Lower lobe of right lung (tissue), 2 donors: ENCODE measurements at regions not wholly inside any gene's neighbourhood (a gene's known extent, or its start where the extent isn't known, plus 50 kb on each side); places are given as distances from the start of the nearest gene placed in this dataset.
"Not testable (repeated sequence)": the region's sequence is repeated elsewhere in the genome, so short reads cannot be mapped to it uniquely, and the experiment has no call there.

Experiments
- ATAC-seq, 2 donors: fragments of 200-7000 bp; cut with Tn5 transposase; one replicate each; pipeline ENCODE4 v1.9.1; 2020 to 2022; ENCODE audit warnings: mild to moderate bottlenecking in 2 of 2, moderate library complexity in 2 of 2
- DNase-seq: peaks from one replicate; pipeline ENCODE4 v3.0.0-alpha.2; 2020
- H3K27ac ChIP-seq: fragments of 200-600 bp; one replicate; pipeline ENCODE4 v1.8.0; 2022
- H3K27me3 ChIP-seq: fragments of 200-600 bp; one replicate; pipeline ENCODE4 v1.8.0; 2022; ENCODE audit warnings: low read depth
- H3K36me3 ChIP-seq: fragments of 200-600 bp; one replicate; pipeline ENCODE4 v1.8.0; 2022; ENCODE audit warnings: mild to moderate bottlenecking
- H3K4me1 ChIP-seq: fragments of 200-600 bp; one replicate; pipeline ENCODE4 v1.8.0; 2022
- H3K4me3 ChIP-seq: fragments of 200-600 bp; one replicate; pipeline ENCODE4 v1.8.0; 2022; ENCODE audit warnings: mild to moderate bottlenecking
- H3K9me3 ChIP-seq: fragments of 200-600 bp; one replicate; pipeline ENCODE4 v1.8.0; 2022
- intact Hi-C: fragments of 100-400 bp; cut with DNase I; formaldehyde crosslinking; loops from one replicate; pipeline ENCODE4 v1.11.0; 2022
- TF ChIP-seq, protein P1 (sequence below): fragments of 200-600 bp; IDR thresholded peaks from one replicate; pipeline ENCODE4 v1.8.0; 2022; ENCODE audit warnings: antibody characterized with exemption, mild to moderate bottlenecking
- donor health status: DM: no; HTN: yes; CAD: no; lungs with severe emphysema.

DNA sequence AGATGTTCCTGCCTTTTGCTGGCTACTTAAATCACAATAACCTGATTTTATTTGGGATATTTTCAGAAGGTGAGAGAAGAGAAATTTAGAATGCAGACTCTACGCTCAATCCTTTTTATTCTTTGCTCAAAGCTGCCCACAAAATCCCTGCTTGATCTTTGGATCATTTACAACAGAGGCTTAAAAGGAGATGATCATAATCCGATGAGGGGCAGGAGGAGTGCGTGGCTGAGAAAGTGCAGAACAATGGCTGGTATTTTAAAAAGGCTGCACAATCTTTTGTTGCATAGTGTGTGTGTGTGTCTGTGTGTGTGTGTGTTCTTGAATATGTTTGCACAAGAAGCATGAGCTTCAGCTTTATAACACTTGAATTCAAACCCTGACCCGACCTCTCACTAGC lies 256.3 kb upstream of the MYT1L start:
- Histone ChIP-seq H3K4me3 (no peak overlapping the region), H3K4me1 (no peaks in the 10 kb centered on the region), H3K36me3 (no peaks in the 10 kb centered on the region), H3K27ac (no peak overlapping the region), H3K9me3 (no peaks in the 10 kb centered on the region), H3K27me3 (no peaks in the 10 kb centered on the region)
- DNase-seq (no peak), ATAC-seq (no peak)
- intact Hi-C loops, result no loop called here
- TF ChIP-seq, protein P1, sequence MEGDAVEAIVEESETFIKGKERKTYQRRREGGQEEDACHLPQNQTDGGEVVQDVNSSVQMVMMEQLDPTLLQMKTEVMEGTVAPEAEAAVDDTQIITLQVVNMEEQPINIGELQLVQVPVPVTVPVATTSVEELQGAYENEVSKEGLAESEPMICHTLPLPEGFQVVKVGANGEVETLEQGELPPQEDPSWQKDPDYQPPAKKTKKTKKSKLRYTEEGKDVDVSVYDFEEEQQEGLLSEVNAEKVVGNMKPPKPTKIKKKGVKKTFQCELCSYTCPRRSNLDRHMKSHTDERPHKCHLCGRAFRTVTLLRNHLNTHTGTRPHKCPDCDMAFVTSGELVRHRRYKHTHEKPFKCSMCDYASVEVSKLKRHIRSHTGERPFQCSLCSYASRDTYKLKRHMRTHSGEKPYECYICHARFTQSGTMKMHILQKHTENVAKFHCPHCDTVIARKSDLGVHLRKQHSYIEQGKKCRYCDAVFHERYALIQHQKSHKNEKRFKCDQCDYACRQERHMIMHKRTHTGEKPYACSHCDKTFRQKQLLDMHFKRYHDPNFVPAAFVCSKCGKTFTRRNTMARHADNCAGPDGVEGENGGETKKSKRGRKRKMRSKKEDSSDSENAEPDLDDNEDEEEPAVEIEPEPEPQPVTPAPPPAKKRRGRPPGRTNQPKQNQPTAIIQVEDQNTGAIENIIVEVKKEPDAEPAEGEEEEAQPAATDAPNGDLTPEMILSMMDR, result no peak

DNA sequence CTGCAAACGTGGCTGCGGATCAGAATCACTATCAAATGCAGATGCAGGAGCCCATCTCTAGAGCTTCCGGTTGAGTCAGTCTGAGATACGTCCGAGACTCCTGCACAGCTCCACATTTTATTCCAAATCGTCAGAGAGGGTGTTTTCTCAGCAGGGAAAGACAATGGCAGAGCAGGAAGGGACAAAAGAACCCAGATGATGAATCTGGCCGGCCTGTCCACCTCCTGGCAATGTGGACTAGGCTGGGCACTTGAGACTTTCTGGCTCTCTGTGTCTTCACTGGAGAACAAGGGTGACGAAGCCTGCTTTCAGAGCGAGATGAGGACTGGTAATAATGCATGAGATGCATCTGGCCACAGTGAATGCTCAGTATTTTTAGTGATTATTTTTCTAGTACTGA lies 255.9 kb upstream of the MYT1L start:
- H3K4me1 ChIP-seq, result no peaks in the 10 kb centered on the region
- no peaks in the 10 kb centered on the region for H3K36me3 ChIP-seq
- no peak for ATAC-seq
- H3K27ac ChIP-seq, result no peak overlapping the region
- H3K27me3 ChIP-seq, result no peaks in the 10 kb centered on the region
- no peak for DNase-seq
- H3K4me3 ChIP-seq, result no peak overlapping the region
- TF ChIP-seq, protein P1, result no peak
- intact Hi-C loops, result no loop called here
- H3K9me3 ChIP-seq, result no peaks in the 10 kb centered on the region

- Histone ChIP-seq H3K27ac (no peak overlapping the region), H3K9me3 (no peaks in the 10 kb centered on the region), H3K4me1 (no peaks in the 10 kb centered on the region), H3K4me3 (no peak overlapping the region), H3K36me3 (no peaks in the 10 kb centered on the region), H3K27me3 (no peaks in the 10 kb centered on the region)
- DNase-seq (no peak), ATAC-seq (no peak)
- intact Hi-C loops, result no loop called here
- TF ChIP-seq, protein P1, result no peak
These were observed 255.1 kb upstream of the MYT1L start for GRCh38 chr2:2586068-2586776.

DNA sequence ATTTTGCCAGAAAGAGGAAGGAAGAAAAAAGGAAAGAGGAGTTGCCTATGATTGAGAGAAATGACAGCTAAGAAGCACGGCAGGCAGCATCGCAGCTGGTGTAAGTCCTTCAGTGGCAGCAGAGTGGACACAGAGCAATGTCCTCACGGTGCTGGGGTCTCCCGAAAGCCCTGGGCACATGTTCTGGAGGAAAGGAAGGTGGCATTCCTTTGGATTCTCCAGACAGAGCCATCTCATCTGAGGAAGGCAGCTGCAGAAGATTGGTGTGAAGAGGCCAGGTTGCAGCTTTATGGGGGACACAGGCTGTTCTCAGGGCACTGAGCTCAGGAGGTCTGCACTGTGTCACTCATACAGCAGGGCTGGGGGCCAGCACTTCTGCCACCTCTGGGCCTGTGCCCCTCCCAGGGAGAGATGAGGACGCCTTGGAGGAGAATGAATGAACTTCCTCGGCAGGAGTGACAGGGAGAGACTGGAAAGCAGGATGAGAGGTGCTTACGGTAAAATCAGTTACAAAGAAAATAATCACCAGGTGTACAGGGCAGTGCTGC lies 252.0 kb upstream of the MYT1L start:
- intact Hi-C loops, result no loop called here

DNA sequence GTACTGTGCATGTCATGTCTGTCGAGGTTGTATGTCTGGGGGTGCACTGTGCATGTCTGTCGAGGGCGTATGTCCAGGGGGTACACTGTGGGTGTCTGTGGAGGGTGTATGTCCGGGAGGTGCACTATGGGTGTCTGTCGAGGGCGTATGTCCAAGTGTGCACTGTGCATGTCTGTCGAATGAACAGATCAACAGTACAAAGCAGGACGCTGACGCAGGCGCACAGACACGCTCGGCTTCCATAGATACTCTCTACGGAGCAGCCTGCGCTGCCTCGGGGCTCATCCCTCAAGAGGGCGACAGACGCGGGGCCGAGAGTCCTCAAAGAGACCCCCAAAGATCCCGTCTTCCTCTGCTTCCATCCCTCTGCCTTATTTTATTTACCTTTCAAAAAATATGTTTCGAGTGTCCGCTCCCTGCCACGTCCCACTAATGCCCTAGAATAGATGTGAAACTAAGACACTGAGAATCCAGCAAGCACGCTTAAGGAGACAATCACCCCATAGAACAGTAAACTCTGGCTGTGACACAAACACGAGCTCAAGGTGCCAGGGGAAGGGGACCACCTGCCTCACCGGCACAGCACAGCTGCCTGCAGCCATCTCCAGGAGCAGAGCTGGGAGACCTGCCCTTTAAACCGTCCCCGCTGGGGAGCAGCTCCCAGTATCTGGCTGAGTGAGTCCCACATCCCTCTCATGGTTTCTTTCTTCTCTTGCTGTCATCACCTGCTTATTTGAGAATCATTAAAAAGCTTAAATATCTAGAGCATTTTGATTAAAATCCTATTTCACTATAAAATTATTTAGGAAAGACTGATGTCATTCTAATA lies 250.5 kb upstream of the MYT1L start:
- H3K27me3 ChIP-seq, result no peaks in the 10 kb centered on the region
- no peaks in the 10 kb centered on the region for H3K9me3 ChIP-seq
- DNase-seq (no peak), ATAC-seq (no peak)
- no peak overlapping the region for H3K4me3 ChIP-seq
- intact Hi-C loops, result no loop called here
- no peak overlapping the region for H3K27ac ChIP-seq
- no peaks in the 10 kb centered on the region for H3K4me1 ChIP-seq
- TF ChIP-seq, protein P1, result no peak
- no peaks in the 10 kb centered on the region for H3K36me3 ChIP-seq

More for the DNA sequence above, 252.0 kb upstream of the MYT1L start:
- no peak overlapping the region for H3K27ac ChIP-seq
- ATAC-seq, result no peak
- H3K4me1 ChIP-seq, result no peaks in the 10 kb centered on the region
- H3K36me3 ChIP-seq, result no peaks in the 10 kb centered on the region
- no peaks in the 10 kb centered on the region for H3K9me3 ChIP-seq
- no peaks in the 10 kb centered on the region for H3K27me3 ChIP-seq
- no peak for DNase-seq
- no peak overlapping the region for H3K4me3 ChIP-seq
- TF ChIP-seq, protein P1, result no peak

- ATAC-seq, H3K27me3 ChIP-seq, intact Hi-C loops, DNase-seq, H3K27ac ChIP-seq, H3K4me1 ChIP-seq, H3K9me3 ChIP-seq, H3K4me3 ChIP-seq, H3K36me3 ChIP-seq: not testable (repeated sequence)
These were observed 249.8 kb upstream of the MYT1L start for GRCh38 chr2:2580841-2581240.
